HG03342 (cell line): ENCODE measurements at regions not wholly inside any gene's neighbourhood (a gene's known extent, or its start where the extent isn't known, plus 50 kb on each side); places are given as distances from the start of the nearest gene placed in this dataset.
"Not testable (repeated sequence)": the region's sequence is repeated elsewhere in the genome, so short reads cannot be mapped to it uniquely, and the experiment has no call there.

Experiments used
- ATAC-seq: cut with Tn5 transposase; IDR thresholded peaks from one replicate; pipeline ENCODE4 v1.9.1; 2021; ENCODE audit warnings: mild to moderate bottlenecking, moderate library complexity; ENCODE audit not compliant: unreplicated experiment

GRCh38 chr1:182229921-182230491 lies 161.6 kb downstream of the GLUL start:
- no peak for ATAC-seq

GRCh38 chr1:182229451-182229850 lies 162.1 kb downstream of the GLUL start:
- no peak for ATAC-seq

- no peak for ATAC-seq
These were observed 163.6 kb downstream of the GLUL start for GRCh38 chr1:182227864-182228547.

- no peak for ATAC-seq
These were observed 165.0 kb downstream of the GLUL start for GRCh38 chr1:182226618-182227017.

- ATAC-seq = not testable (repeated sequence)
These were observed 164.2 kb upstream of the ZNF648 start for GRCh38 chr1:182225755-182226154.

- not testable (repeated sequence) for ATAC-seq
These were observed 160.5 kb upstream of the ZNF648 start for GRCh38 chr1:182221990-182222389.

GRCh38 chr1:182221367-182221766 lies 159.9 kb upstream of the ZNF648 start:
- ATAC-seq = not testable (repeated sequence)

- ATAC-seq = no peak
These were observed 156.5 kb upstream of the ZNF648 start for GRCh38 chr1:182217967-182218366.

- ATAC-seq = no peak
These were observed 155.6 kb upstream of the ZNF648 start for GRCh38 chr1:182217071-182217470.

- no peak for ATAC-seq
These were observed 154.3 kb upstream of the ZNF648 start for GRCh38 chr1:182215764-182216163.

GRCh38 chr1:182213163-182213562 lies 151.7 kb upstream of the ZNF648 start:
- no peak for ATAC-seq

- no peak for ATAC-seq
These were observed 149.9 kb upstream of the ZNF648 start for GRCh38 chr1:182211386-182211785.

GRCh38 chr1:182210417-182210816 lies 148.9 kb upstream of the ZNF648 start:
- ATAC-seq = no peak

- no peak for ATAC-seq
These were observed 145.8 kb upstream of the ZNF648 start for GRCh38 chr1:182207300-182207699.

- ATAC-seq = no peak
These were observed 145.2 kb upstream of the ZNF648 start for GRCh38 chr1:182206626-182207239.

GRCh38 chr1:182205351-182206022 lies 144.0 kb upstream of the ZNF648 start:
- no peak for ATAC-seq

- ATAC-seq = no peak
These were observed 141.8 kb upstream of the ZNF648 start for GRCh38 chr1:182203191-182203875.

- not testable (repeated sequence) for ATAC-seq
These were observed 140.0 kb upstream of the ZNF648 start for GRCh38 chr1:182201490-182201889.

GRCh38 chr1:182200025-182200812 lies 138.7 kb upstream of the ZNF648 start:
- no peak for ATAC-seq

GRCh38 chr1:182198006-182198605 lies 136.6 kb upstream of the ZNF648 start:
- no peak for ATAC-seq
